Mesenteric fat pad (tissue), 1 donor: ENCODE measurements at regions not wholly inside any gene's neighbourhood (a gene's known extent, or its start where the extent isn't known, plus 50 kb on each side); places are given as distances from the start of the nearest gene placed in this dataset.
"Not testable (repeated sequence)": the region's sequence is repeated elsewhere in the genome, so short reads cannot be mapped to it uniquely, and the experiment has no call there.

Experiments
- DNase-seq: peaks from one replicate; pipeline ENCODE4 v3.0.0-alpha.2; 2020; ENCODE audit warnings: low spot score
- donor health status: DM: yes; HTN: yes; CAD: no.

DNA sequence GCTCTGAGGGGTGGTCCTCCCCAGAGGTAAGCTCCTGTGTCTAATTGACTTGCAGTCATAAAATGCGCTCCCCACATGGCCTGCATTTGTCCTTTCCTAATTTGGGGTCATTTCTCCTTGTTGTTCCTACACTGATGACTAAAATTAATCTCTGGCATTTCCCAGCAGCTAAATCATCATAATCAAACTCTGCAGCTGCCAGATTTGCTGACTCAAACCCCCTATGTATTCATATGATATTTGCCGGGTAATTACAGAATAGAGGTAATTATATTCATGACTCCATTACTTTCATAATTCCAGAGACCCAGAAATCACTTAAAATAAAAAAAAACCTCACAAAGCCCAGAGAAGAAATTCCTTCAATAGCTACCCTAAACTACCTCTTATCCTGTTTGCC, 331.4 kb upstream of the KLHL29 start:
- no peak for DNase-seq

DNA sequence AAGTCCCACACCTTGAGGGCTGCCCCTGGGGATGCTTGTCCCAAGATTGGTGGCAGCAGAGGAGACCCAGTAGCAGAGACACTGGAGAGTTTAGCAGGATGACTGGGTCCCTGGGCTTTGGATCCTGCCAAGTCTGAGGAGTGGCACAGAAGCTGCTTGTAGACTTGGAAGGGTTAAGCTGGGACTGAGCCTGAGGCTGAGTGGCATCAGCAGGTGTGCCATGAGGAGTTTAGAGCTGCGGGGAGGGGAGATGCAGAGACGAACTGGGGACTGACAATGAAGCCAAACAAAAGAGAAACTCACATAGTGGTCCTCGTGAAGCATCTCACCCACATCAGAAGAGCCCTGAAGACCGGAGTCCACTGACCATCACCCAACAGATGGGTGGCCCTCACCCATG, 329.7 kb upstream of the KLHL29 start:
- DNase-seq: no peak

DNA sequence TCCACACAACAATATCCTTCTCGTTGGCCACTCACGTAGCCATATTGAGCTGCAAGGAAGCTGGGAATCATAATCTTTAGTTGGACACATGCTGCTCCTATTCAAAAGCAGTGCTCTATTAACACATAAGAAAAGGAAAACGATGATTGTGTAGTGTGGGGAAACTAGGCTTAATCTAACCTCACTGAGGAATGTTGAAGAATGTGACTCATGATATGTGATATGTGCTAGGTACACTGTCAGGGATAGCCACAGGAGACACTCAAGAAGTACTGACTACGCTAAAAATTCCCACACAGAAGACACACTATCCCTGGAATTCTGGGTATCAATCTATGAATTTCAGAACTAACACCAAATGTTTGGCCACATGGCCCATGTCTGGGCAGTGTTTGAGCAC, 328.1 kb upstream of the KLHL29 start:
- not testable (repeated sequence) for DNase-seq

DNA sequence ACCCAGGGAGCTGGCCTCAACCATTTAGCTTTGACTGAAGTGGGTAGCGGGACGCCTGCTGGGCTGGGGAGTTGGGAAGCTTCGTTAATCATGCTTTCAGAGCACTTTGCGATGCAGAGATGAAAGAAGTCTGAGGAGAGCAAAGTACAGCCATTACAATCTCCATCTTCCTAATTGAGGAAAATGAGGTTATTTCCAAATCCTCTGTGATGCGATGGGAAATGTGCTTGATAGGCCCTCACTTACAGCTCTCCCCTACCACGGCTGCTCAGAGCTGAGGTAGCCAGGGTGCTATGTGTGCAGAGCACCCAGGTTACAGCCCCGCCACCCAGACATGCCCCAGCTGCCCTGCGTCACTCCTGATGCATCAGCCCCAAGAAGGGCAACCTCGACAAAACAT, 326.5 kb upstream of the KLHL29 start:
- no peak for DNase-seq

DNA sequence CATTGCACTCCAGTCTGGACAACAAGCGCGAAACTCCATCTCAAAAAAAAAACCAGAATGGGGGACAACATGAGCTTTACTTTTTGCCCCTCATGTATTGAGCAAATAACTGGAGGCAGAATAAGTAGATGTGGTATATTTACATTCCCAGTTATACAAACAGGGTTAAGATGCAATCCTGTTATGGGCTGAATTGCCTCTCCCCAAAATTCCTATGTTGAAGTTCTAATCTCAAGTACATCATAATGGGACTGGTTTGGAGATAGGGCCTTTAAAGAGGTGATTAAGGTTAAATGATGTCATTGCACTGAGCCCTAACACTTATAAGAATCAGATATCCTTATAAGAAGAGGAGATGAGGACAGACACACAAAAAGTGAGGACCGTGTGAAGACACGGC, 319.8 kb upstream of the KLHL29 start:
- DNase-seq: no peak

DNA sequence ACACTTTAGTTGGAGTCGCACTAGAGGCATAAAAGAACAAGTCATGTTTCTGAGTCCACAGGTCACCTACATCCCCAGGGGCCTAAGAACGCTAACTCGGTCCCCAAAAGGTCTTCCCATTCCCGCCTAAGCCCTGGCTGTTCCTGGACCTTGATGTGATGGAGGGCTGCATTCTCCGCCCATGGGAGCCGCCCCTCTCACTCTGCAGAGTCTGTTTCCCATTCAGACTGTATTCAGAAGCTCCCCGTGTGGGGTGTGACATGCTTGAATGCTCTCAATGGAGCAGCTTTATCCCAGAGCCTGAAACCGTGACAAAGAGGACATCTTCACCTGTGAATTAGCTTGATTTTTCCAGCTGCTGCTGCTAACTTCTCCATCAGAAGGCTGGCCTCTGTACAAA, 319.0 kb upstream of the KLHL29 start:
- DNase-seq: no peak

DNA sequence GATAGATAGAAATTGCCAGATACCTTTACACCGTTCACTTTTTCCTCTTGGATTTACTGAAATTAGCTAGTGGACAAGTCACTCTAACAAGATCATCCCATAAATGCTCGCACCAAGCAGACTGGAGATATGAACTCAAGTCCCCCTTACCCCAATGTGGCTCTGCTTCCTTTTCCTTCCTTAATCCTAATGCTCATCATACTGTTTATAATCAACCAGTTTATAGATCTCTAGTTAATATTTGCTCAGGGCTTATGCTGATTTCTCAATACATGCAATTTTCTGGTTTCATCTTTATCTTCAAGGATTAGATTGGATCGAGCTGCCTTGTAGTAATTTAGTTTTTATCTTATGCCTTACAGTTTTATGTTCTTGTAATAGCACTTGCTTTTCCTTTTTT, 318.3 kb upstream of the KLHL29 start:
- DNase-seq: no peak

DNA sequence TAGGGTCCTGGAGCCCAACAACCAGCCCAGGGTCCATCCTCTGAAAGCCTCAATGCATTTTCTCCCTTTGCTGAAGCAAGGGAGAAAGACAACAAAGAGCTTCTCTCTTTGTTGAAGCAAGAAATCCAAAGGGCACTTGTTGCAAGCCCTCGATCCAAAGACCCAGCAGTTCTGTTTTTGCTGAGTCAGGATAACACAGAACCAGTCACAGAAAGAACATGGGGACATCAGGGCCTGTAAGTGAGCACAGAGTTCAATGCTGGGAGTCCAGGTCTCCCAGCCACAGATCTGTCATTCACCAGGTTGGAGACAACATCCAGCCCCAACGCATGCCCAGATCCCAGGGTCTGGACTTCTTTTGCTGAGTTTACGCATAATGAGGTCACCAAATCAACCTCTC, 315.8 kb upstream of the KLHL29 start:
- DNase-seq: no peak

DNA sequence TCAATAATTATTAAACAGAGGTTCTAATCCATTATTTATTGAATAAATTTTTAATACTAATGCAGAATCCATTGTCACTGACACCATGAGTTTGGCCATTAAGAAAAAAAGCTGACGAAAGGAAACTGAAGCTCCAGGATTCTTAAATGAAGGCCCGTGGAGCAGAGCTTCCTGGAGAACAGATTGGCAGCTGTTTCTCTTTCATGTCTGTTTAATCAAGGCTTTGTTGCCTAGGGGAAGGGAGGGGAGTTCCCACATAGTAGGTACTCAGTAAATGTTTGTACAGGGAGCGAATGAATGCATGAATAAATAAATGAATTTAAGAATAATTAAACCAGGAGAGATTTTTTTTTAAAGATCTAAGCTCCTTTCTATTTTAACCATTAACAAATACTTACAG, 315.1 kb upstream of the KLHL29 start:
- no peak for DNase-seq

DNA sequence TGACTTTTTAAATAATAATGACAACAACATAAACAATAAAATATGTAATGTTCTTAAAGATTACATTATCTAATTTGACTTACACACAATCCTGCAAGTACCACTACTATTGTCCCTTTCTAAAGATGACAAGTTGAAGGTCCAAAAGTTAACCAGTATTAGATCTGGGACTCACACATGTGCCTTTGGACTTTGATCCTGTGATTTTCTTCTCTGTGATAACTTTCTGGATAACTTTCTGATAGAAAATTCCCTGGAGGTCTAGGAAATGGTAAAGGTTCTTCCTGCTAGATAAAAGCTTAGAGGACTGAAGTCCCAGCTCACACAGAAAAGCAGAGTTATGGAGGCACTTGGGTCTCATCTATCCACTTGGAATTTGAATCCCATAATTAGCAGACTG, 311.9 kb upstream of the KLHL29 start:
- no peak for DNase-seq

DNA sequence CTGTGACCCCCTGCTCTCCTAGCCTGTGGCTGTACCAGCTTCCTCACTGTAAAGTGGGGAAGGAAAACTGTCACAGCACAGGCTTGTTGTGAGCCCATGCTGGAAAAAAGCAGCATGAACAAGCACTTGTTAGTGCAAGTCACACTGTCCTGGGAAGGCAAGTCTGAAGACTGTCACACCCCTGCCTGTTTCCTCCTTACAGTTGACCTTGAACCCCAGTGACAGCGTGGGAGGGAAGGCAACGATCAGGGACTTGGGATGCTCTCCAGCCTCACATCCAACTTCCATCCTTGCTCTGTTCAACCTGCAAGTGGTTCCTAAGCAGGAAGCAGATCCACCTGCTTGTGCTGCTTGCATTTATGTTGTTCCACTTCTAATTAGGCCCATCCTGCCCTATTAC, 311.3 kb upstream of the KLHL29 start:
- DNase-seq: no peak

DNA sequence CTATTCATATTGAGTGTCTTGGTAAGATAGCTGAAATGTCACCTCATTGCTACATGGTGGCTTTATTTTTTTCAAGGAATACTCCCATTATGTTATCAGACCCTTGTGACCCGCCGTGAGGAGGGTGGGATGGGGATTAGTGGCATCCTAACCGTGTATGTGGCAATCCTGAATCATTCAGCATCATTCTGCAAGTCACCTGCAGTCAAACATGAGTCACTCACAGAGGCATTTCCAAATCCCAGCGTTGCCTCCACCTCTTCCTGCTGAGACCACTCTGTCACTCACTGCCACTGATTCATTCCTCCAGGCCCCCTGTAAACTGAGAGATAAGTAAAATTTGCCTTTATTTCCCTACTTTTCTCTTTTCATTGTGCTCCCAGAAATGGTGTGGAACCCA, 307.4 kb upstream of the KLHL29 start:
- no peak for DNase-seq

DNA sequence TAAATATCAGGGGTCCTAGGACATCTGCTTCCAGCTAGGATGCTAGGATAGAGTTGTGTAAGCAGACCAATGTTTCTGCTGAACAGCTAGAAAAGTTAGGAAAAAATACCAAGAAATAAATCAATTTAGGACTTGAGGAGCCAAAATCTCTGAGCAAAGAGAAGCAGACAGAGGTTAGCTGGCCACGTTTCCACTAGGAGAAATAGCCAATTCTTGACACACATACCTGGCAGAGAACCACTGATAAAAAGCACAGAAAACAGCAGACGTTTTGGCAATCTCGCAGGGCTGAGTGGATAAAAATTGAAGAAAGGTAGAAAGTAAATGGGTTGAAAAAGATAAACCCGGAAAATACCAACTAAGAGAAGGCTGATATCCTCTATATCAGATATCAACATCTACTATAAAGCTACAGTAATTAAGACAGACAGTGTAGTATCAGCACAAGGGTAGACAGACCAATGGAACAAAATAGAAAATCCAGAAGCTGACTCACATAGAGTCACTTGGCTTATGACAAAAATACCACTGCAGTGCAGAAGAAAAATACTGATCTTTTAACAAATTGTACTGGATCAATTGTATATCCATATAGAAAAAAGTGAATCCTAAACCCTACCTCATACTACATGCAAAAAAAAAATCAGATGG, 306.1 kb upstream of the KLHL29 start:
- DNase-seq: no peak

DNA sequence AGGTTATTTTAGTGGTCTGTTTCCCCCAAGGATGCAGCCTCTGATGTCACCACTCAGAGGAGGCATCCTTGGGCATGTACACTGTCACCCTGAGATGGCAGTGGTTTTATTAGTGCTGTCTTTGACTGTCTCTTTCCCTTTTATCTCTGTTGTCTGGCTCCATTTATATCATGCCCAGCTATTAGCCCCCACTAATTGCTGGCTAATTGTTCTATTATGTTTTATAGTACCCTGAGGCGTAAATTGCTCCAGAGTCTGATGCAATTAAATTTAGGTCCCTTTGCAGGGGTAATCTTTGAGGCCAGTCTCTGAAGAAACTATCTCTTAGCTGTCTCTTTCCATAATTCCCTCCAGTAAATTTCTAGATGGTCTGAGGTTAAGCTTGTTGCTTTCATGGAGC, 301.0 kb upstream of the KLHL29 start:
- DNase-seq: no peak

DNA sequence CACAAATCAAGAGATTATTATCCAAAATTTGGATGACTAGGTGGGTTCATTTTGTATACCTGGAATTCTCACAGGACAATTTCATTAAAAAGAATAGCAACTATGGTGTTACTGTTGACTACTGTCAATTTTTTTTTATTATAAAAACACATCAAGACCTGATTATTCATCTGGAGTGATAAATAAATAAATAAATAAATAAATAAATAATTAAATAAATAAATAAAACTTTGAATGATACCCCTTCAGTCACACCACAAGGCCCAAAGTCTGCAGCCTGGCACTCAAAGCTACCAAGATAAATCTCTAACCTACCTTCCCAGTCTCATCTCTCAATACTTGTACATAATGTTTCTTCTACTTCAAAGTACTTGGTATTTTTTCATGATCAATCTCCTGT, 294.0 kb upstream of the KLHL29 start:
- no peak for DNase-seq

DNA sequence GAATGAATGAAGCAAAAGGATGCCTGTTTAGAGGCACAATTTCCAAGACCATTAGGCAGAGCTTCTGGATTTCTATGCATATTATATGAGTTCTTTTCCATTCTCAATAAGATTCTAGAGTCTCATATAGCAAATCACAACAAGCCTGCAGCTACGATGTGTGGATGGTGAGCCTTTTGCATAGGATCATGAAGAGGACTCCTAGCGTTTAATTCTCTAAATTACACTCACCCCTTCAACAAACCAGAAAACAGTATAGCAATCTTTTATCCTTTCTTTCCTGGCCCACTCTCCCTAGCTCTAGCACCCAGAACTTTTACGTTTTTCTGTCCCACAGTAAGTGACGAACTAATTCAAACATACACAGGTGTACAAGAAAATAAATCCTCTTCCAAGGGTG, 293.1 kb upstream of the KLHL29 start:
- no peak for DNase-seq

DNA sequence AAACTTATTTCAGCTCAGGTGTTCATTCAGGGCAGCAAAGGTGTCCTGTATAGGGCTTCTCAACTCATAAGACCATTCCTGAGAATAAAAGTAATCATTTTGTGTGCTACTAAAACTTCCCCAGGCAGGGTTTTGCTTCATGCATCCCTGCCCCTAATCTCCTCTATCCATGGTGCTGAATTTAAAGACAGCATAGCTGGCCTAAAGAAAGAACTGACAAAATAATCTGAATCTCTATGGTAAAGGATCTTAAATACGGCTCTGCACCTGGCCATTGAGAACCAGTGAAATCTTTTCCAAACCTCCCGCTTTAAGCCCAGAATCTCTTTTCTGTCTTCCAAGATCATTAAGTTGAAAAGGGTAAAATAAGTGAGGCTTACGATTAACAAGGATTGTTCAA, 292.1 kb upstream of the KLHL29 start:
- DNase-seq: no peak

DNA sequence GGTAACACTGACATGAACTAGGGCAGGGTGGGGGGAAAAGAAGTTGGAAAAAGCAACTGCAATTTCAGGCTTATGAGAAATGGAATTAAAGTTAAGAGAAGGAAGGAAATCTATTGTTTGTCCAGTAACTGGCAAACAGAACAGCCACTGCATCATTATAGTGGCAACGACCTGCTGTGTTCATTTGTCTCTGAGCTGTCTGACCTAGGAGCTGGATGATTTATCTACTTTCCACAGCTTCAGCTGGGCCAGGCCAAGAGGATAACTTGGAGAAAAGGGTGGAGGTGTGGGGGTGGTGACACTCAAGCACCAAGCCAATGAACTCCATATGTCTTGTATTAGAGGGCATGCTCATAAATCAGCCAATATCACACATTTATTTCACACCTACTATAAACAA, 291.5 kb upstream of the KLHL29 start:
- no peak for DNase-seq

DNA sequence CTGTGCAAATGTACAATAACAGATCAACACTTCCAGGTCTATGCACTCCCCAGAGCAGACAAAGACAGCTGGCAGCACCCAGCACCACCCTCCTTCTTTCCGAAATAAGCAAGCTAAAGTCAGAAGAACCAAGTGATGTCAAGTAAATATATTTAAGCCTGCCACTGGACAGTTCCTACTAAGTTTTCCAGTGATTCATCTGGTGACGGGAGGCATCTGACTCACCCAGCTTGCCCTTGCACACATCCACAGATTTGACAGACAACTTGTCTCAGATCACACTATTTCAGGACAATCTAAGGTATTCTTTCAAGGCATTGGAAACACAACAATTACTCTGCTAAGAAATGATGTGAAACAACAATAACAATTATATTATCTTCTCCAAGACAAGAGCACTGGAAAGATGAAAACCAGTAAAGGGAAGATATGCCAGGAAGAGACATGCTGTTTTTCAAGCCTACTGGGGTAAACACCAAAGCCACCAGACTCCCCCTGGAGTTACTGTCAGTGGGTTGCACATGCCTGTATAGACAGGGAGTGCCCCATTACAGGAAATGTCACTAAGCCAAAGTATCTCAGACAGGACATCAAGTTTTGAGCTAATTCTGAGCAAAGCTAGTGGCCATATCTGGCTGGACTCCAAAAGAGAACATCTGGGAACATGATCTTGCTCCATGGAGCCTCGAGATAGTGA, 287.9 kb upstream of the KLHL29 start:
- DNase-seq: no peak

DNA sequence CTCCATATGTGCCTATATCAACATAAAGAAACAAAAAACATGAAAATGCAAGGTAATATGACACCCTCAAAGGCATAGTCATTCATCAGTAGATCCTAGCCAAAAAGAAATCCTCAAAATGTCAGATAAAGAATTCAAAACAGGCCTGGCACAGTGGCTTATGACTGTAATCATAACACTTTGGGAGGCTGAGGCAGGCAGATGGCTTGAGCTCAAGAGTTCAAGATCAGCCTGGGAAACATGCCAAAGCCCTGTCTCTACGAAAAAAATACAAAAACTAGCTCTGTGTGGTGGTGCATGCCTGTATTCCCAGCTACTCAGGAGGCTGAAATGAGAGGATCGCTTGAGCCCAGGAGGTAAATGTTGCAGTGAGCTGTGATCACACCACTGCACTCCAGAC, 284.6 kb upstream of the KLHL29 start:
- DNase-seq: no peak

DNA sequence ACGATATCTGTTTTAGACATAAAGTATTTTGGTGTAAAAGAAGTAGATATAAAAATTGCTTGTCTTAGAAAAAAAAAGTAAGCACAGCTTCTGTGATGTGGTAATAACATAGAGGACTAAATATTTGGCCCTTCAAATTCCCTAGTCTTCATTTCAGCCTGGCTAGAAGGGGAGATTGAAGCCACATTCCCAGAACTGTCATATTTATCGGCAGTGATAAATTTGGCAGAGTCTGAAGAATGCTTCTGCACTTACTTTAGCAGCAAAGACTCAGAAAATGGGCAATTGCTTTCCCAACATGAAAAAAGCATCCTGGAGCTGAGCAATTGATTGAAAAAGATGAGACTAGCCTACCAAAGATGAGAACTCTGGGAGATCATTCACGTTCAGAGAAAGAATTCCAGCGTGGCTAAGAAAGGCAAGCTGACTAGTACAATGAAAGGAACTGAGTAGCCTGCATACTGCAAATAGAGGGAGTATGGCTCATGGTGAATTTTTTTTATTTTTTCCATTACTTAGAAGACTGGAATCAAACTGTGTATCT, 278.7 kb upstream of the KLHL29 start:
- no peak for DNase-seq

DNA sequence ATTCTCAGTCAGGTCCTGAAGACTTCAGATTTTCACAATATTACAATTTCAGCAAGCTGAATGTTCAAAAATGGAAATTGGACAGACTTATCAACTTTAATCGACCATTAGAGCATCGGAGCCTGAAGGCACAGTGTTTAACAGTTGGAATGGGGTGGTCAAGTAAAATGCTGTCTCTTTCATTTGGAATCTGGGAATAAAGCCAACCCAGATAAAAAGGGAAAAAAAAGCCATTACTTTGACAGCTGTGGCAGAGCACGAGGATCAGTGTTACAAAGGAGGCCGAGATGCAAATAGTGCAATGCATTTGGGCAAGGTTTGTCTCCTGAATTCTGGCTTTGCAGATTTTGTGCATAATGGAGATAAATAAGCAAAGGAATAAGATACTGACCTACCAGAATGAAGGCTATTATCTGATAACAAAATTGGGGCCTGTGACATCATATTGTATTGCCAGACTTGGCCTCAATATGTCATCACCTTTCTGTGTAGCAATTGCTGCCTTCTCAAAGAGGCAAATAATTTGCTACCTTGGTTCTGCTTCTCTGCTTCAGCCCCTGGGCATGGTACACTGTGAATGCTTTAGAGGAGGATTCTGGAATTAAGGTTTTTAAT, 277.5 kb upstream of the KLHL29 start:
- no peak for DNase-seq

DNA sequence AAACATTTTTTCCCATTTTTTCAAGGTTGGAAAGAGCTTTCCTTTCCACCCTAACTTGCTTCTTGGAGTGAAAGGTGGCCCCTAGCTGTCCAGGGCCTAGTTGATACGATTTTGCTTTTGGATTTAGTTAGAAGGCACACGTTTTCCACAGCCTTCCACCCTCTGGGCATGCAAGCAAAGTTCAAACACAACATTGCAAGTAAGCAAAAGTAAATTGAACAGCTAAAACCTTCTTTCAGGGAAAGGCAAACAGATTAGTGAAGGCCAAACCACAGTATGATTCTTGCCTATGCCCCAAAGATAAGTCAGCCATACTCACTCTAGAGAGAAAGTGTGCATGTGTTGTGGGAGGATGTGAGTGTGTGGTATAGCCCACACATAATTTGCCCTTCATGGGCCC, 273.7 kb upstream of the KLHL29 start:
- no peak for DNase-seq
